GM21825 (cell line): ENCODE measurements at regions not wholly inside any gene's neighbourhood (a gene's known extent, or its start where the extent isn't known, plus 50 kb on each side); places are given as distances from the start of the nearest gene placed in this dataset.
"Not testable (repeated sequence)": the region's sequence is repeated elsewhere in the genome, so short reads cannot be mapped to it uniquely, and the experiment has no call there.

ENCODE experiments used
- ATAC-seq: cut with Tn5 transposase; IDR thresholded peaks from one replicate; pipeline ENCODE4 v1.9.1; 2021; ENCODE audit warnings: mild to moderate bottlenecking, moderate library complexity; ENCODE audit not compliant: unreplicated experiment

DNA sequence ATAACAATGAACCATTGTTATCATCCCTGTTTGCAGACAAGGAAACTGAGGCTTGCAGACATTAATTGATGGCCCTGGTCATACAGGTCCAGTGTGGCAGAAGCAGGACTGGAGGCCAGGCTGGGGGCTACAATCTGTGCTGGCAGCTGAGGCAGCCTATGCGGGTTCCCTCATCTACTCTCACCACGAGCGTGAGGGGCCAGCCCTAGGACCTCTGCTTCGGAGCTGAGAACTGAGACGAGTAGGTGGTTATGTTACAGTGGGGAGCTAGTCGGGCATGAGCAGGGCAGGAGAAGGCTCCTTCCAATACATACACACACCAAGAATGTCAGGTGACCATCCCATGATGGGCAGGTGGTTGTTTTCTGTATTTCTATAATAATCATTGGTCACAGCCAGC lies 82.2 kb upstream of the ASB18 start:
- no peak for ATAC-seq

DNA sequence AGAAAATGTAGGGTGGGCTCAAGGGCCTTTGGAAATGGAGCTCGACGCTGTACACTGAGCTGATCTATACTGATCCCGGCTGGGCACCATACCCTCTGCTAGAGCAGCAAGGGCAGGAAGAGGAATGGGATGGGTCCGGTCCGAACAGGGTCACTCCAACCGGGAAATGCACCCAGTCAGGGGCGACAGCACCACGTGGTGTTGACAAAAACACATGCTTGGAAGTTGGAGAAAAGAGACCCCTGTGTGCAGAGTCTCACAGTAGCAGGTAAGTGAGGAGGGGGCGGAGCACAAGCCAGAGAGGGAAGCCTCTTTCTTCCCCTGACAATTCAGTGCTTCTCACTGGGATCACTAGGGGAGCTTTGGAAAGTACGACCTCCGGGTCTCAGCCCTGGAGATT lies 84.1 kb upstream of the ASB18 start:
- ATAC-seq, result no peak

DNA sequence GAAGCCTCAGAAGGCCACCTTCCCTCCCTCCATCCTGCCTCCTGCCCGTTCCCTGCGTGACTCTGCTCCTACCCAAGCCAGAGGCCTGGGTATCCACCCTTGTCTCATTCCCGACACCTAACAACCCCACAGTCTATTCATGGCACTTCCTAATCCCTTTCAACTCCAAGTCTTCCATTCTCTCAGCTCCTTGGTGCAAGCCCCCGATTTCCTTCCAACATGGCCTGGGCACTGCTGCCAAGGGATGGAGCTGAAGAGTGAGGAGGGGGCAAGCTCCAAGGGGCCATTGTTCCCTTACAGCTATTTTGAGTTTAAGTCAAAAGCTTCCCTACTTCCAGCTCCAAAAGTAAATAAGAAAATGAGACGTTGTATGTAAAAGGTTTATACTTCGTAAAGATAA lies 84.8 kb upstream of the ASB18 start:
- no peak for ATAC-seq

DNA sequence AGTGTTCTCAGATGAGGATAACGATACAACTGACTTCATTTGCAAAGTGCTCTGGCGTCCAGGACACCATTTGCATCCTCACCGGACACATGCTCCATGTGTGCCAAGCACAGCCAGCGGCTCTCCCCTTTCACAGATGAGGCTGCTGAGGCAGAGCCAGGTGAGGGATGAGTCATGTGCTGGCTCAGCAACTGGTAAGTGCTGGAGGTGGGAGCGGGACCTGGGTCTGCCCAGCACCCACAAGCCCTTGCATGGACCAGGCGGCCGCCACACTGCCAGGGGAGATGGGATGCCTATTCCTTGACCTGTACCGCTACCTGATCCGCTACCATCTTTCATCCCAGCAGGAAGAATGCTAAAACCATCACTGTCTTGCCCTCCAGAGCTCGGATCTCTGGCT lies 86.2 kb upstream of the ASB18 start:
- no peak for ATAC-seq

DNA sequence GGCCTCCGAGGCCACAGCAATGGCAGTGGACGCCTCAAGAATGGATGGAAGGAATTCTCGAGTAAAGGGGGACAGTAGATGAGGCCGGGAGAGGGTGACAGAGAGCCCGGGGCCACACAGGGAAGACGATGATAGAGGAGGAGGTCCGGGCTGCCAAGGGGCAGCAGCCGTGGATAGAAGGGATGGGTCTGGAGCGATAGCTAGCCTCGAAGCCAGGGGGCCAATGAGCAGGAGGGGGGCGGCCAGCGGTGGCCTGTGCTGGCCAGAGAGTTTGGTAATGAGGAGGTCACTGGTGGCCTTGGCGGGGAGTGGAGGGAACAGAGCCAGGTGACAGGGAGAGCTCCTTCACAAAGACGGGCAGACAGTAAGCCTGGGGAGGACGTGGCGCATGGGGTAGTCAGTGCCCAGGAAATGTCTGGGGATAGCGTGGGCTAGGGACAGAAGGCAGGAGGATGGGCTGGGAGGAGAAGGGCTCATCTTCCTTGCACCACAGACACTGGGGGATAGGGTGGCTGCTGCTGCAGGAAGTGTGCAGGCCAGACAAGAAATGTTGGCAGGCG lies 87.8 kb upstream of the ASB18 start:
- no peak for ATAC-seq

DNA sequence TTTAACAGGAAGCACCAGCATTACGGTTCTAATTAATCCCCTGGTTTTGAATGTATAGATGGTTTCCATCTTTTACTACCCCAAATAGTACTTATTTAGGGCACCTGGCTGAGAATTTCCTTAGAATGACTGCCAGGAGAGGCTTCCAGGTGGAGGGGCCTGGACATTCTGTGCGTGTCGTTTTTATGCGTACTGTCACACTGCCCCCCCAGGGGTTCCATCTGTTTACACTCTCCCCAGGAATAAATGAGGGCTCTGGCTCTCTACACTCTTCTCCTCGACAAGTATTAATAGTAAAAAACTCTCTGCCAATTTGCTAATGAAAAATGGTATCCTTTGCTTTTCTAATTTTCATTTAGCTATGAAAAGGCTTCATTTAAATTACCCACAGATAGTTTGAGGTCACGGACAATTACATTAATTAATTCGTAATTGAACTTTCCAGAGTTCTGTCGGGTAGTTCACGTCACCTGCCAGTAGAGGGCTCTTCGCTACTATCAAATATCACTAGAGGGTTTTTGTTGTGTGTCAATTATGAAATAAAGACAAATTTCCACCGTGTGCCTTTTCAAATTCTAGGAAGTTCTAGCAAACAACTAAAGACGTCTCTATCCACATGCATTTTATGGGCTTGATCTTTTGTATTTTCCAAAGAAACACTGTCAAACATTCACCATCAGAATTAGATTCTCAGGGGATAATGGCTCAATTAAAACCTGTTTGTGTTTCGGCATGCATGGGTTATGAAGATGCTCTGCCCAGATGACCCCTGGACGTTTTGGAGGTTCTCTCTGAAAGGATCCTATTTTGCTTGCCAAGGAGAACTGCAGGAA lies 88.8 kb upstream of the ASB18 start:
- ATAC-seq, result no peak

DNA sequence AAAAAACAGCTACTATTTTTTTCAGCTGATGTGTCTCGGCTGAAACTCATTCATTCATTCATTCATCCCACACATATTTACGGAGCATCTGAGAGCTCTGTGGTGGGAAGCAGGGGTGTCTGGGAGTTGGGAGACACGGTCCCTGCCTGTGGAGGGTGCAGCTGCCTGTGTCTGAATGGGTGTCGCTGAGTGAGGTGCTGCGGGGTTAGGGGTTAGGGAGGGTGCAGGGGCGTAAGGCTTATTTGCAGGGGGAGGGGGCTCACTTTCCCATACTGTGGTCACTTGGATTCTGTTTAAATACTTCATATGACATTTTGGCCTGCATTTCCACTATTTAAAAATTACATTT lies 89.4 kb upstream of the ASB18 start:
- ATAC-seq, result no peak

DNA sequence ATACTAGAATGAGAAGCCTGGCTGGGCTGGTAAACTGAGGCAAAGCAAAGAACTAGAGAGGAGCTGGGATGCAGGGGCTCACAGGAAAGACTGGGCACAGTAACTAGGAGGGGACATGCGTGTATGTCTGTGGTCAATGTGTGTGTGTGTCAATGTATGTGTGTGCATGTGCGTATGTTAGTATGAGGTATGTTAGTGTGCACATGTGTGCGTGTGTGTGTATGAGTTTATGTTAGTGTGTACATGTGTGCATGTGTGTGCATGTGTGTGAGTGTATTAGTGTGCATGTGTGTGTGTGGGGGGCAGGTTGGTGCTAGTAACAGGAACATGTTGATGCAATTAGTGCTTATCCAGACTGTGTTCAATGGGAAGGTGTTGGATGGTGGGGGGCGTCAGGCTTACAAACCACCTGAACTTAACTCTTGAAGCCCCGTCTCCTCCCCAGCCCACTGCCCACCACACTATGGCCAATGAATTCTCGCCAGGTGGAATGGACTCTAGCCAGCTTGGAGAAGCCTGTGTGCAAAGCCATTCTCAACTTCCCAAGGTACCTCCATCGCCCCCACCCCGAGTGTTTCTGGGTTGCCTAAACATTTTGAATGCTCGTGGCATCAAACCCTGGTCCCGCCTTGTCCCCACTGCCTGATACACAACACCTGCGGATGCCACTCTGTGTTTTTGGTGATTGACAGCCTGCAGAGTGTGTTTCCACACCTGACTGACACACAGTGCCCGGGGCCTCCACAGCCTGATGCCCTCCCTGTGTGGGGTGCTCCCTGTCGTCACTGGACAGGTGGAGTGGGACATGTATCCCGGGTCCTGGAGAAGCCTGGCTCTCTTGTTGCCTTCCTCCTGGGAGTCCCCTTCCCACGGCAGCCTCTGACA lies 90.1 kb upstream of the ASB18 start:
- no peak for ATAC-seq

DNA sequence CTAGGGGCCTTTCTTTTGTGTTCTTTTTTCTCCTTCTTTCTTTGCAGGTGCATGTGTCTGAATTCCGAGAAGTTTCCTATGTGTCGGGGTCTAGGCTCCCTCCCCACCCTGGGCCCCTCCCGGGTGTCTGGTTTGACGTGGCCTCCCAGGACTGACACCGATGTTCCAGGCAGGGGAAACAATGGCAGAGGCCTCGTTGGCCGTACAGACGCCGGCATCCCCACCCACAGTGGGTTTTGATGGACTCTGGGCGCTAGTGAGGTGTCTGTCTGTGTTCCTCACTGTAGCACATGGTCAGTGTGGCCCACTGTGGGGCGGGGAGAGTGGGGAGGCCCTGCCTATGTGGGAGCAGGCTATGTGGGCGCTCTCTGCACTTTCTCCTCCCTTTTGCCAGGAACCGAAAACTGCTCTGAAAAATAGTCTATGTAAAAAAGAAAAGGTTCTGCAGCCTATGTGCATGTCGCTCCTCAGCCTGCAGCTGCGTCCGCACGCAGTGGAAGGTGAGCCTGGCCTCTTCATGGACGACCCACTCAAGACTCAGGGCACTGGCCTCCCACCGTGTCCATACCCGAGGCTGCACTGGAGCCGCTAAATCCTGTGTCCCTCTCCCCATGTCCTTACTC lies 90.9 kb upstream of the ASB18 start:
- no peak for ATAC-seq

DNA sequence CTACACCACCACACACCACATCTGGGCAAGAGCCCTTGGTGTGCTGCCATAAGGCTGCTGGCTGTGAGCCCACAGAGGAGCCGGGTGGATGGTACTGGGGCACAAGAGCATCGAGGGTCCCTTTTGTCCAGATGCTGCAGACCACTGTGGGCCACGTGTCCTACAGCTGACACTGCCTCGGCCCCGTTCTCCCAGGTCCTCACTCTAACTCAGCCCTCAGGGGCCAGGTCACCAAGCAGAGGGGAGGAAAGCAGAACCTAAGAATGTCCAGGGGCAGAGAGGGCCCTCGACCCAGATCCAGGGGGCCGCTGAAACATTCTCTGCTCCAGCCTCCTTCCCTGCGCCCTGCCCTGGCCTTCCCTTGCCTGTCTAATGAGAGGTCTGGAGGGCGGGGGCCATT lies 91.7 kb upstream of the ASB18 start:
- ATAC-seq, result no peak

DNA sequence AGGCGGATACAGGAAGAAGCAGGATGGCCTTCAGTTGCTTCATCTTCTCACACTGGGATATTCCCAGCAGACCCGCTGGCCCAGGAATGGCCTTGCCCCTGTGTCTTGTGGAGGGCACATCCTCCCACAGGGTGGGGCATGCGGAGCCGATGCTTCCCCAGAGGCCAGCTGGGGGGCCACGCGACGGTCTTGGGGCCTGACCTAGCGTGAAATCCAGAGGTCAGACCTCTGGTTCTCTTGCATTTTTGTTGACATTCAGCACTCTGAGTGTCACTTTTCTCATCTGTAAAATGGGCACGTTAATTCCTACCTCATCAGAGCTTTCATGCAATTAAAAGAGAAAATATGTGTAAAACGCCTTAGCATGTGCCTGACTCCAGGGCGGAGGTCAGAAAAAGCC lies 92.1 kb upstream of the ASB18 start:
- ATAC-seq, result not testable (repeated sequence)

DNA sequence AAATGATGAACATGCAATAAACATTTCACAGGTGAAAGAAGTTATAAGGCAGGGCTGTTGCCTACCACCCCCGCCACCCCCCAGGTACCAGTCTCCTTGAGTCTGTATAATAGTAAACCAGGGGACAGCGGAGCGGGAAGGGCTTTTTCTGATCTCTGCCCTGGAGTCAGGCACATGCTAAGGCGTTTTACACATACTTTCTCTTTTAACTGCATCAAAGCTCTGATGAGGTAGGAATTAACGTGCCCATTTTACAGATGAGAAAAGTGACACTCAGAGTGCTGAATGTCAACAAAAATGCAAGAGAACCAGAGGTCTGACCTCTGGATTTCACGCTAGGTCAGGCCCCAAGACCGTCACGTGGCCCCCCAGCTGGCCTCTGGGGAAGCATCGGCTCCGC lies 94.3 kb upstream of the ASB18 start:
- ATAC-seq, result not testable (repeated sequence)

DNA sequence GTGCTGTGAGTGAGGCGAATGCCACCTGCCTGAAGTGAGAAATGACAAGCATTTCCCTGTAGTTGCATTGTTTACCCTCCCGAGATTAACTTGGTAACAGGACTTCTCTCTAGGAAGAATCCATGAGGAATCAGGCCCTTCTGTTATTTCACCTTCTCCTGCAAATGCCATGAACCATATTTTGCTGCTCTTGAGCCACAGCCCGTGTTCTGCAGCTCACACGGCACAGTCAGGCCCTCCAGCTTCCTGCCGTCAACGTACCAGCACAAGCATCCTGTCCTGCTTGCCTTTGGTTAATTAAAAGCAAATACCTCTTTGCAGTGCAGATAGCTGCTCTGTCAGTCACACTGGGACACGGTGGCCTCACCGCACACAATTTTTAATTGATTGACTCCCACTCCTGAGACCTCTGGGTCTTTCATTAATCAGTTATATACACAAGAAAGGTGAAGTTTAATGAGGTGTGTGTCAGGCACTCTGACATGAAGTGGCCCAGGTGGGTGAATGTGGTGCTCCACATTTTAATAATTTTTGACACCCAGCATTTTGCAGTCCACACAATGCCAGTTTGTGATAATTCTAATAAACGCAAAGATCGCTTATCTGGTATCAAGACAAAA lies 95.3 kb upstream of the ASB18 start:
- ATAC-seq, result no peak

DNA sequence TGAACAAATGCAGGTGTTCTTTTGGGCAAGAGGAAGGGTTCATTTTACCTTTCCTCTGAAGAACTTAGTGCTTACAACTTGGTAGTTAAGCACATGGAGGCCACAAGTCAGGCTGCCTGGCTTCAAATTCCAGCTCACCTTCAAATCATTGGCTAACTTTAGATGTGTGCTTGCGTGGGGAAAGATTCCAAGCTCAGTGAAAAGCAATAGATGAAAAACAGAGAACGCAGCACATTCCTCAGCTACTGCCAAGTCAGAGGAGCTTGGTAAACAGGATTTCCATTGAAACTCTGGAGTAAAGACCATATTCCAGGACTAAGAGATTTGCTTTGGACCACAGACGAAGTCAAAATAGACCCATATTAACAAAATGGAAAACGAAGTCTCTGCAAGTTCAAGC lies 96.3 kb upstream of the ASB18 start:
- ATAC-seq, result no peak

DNA sequence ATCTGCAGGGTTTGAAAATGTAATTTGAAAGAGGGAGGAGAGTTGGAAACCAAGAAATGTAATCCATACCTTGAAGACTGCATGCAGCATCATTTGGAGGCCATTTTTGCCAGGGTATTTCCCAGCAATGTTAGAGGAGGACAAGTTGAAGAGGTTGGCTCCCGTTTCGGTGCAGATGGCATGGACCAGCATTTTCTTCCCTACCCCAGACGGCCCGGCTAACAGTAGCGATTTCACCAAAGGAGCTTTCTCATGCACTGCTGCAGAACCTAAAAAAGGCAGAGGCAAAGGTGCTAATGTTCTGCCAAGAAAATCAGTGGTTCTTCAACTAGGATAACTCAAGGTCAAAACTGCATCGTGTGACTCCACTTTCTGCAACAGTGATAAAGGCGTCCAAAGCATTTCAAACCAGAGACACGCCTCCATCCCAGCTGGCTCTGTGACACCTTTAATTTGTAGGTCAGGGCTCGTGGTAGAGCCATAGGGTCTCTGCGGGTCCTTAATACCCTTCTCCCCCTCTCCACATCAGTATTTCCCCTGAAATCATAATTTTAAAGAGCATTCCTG lies 99.6 kb upstream of the ASB18 start:
- no peak for ATAC-seq

DNA sequence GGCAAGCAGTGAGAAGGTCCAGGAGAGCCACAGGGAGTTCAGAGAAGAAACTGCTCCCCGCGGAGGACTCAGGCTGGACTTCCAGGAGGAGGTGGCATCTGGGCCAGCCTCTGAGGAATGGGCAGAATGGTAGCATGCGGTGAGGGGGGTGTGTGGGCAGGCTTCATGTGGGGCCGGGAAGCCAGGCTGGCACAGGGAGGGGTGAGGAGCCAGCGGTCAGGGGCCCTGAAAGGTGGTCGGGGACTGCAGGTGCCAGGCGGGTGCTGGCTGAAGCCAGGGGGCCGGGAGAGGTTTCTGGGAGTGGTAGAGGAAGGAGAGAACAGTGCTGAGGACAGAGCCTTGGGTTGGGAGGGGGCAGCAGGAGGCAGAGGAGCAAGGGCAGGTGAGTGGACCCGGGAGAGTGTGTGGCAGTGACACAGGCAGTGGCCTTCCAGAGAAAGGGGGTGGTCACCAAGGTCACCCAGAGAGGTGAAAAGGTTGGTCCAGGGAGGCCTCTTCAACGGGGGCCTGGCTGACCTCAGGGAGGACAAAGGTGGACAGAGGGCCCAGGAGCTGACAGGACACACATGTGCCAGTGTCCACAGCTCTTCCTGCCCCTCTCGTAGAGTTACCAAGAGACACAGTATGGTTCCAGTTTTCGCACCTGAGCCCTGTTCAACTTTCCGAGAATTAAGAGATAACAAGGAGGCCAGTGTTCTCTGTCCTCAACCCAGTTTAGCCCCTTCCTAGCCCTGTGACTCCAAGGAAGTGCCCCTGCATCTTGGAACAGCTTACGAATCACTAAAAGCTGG lies 101.2 kb upstream of the ASB18 start:
- no peak for ATAC-seq

DNA sequence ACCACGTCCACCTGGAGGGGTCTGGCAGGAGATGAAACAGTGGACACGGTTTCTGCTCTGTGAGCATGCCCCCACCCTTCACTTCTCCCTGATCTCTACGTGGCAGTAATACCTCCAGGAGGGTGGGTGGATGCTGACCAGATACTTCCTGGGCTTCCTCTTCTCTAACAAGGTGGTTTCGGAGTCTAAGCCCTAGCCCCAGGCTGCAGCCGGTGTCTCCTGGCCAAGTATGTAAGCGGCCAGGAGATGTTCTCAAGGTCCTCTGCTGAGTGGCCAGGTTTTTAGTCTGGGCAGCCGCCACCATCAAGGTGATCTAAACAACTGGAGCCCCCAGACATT lies 101.8 kb upstream of the ASB18 start:
- ATAC-seq, result no peak

DNA sequence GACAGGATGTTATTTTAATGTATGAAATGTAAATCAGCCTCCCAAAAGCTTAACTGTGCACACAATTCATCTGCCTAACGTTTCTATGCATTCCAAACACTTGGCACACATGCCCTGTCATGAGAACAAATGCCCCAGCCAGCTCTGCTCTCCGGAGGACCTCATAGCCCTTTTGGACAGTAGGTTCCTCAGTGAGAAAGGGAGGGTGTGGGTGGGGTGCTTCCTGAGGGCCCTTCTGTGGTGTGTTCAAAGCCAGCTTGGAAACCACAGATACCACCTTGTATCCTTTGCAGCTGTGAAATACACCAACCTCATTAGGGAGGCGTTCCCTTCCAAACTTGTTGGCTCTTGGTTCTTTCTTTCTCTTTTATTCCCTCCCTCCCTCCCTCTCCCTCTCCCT lies 102.2 kb upstream of the ASB18 start:
- ATAC-seq, result no peak

DNA sequence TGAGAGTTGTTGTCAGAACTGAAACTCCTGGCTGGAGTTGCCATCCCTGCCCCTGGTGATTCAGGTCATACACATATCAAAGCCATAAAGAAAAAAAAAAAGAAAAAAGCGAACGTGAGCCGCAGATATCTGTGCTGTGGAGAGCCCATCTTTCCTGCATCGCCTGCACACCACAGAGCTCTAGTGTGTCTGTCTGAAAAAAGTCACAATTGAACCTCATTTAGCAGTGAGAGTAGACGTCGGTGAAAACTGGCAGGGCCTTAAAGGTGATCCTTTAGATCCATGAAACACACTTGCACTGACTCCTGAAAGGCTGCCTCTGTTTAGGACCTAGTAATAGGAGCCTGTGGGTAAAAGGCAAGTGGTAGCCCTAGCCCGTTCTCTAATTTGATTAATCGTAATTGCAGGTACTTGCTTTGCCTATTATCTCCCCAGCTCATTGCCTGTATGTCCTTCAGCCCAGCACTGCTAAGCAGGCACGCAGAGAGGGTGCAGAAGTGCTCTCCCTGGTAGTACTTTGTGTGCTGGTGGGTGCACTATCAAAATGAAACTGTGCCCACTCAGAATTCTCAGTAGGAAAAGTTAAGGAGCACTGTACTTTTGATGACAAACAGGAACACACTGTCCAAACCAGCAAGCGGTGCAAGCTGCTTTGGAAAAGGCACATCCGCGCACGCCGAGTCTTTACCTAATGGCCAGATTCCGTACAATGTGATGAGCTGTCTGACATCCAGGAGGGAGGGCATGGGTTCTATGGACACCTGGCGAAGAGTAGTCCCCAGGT lies 103.5 kb upstream of the ASB18 start:
- ATAC-seq, result no peak
